Epithelial cell of prostate (primary cell): ENCODE measurements at regions not wholly inside any gene's neighbourhood (a gene's known extent, or its start where the extent isn't known, plus 50 kb on each side); places are given as distances from the start of the nearest gene placed in this dataset.
"Not testable (repeated sequence)": the region's sequence is repeated elsewhere in the genome, so short reads cannot be mapped to it uniquely, and the experiment has no call there.

ENCODE experiments used
- DNase-seq: peaks from one replicate; pipeline ENCODE4 v3.0.0-alpha.2; 2011; ENCODE audit warnings: low read depth, low spot score
- H3K27ac ChIP-seq: fragments of 450-650 bp; 2 replicates; pipeline ENCODE4 v1.5.1; 2017; ENCODE audit warnings: mild to moderate bottlenecking

GRCh38 chr2:33763671-33764310, 164.7 kb upstream of the FAM98A start:
- no peak overlapping the region for H3K27ac ChIP-seq
- DNase-seq = no peak

DNA sequence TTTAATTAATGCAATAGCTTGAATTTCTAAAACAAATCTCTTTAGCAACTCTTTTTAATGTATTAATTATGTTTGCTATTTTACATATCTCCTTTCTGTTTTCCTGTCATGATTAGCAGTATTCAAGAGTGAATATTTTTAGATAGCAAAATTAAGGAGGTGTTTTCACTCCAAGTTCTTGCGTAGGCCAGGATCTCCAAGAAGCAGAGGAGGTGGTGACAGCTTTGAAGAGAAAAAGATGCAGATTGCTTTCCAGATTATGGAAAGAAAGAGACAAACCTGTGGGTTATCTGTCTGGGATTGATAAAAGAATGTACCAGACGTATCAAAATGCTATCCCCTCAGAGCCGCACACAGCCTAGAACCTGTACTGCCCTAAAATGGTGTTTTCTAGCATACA, 163.5 kb upstream of the FAM98A start:
- DNase-seq = no peak
- H3K27ac ChIP-seq = no peak overlapping the region

- DNase-seq = no peak
Observed at GRCh38 chr2:33746208-33746800, 147.2 kb upstream of the FAM98A start.

DNA sequence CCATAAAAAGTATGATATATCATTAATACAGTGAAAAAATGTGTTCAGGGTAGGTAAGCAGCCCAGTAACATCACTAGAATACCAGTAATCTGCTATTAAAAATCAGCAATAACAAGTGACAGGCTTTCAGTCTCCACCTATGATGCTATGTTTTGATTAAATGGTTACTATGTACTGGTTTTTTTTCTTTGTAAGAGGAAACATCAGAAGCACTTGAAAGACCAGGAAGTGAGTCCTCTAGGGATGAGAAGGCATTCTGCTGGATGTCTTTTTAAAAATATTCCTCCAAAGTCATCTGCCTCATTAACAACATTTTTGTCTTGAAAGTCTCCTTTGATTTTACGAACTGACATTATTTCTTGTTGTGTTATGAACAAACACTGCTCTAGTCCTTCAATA, 136.0 kb upstream of the FAM98A start:
- no peak overlapping the region for H3K27ac ChIP-seq
- DNase-seq = no peak

More at GRCh38 chr2:33746208-33746800, 147.2 kb upstream of the FAM98A start:
- no peak overlapping the region for H3K27ac ChIP-seq

DNA sequence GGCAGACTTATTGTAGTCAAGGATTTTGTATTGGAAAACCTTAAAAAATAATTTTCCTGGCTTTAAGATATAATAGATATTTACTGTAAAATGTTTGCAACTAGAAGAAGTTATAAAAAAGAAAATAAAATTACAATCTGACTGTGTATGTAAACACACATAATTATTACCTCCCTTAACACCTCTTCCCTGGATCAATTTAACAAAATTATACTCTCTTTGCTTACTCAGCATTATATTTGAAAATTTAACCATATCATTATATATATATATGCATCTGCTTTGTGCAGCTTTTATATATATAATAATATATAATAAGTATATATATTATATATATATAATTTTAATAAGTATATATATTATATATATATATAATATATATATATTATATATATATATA, 131.7 kb upstream of the FAM98A start:
- no peak for DNase-seq
- no peak overlapping the region for H3K27ac ChIP-seq

- DNase-seq = no peak
- no peak overlapping the region for H3K27ac ChIP-seq
Observed at GRCh38 chr2:33730193-33730592, 131.1 kb upstream of the FAM98A start.

DNA sequence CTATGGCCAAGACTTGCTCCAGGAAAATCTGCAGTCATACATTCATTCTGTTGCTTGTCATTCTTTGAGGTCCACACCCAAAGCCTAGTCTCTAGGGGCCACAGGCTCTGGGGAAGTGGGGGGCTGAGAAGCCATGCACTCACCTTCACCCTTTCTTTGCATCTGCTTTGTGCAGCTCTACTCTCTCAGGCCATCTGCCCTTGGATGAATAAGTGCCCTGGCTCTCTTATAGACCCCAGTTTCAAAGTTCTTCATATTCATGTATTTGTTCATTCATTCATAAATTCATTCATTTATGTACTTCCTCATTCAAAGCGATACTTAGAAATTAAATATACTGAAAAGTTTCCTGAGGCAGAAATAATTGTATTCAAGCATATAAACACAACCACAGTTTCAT, 130.3 kb upstream of the FAM98A start:
- no peak for DNase-seq
- no peak overlapping the region for H3K27ac ChIP-seq

DNA sequence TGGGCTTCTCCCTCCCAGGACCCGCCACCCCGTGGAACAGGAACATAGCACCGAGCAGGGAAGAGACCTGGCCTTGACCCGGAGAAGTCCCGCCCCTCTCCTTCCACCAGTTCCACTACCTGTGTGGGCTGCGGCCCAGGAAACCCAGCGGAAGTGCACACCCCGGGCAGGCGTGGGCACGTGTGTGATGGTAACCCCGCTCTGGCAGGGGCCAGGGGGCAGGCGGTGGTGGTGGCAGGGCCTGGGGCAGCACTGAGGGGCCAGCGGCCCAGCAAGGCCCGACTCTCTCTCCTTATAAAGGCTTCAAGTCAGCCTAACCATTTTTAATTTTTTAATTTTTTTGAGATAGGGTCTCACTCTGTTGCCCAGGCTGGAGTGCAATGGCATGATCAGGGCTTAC, 129.0 kb upstream of the FAM98A start:
- no peak for DNase-seq
- H3K27ac ChIP-seq = no peak overlapping the region

DNA sequence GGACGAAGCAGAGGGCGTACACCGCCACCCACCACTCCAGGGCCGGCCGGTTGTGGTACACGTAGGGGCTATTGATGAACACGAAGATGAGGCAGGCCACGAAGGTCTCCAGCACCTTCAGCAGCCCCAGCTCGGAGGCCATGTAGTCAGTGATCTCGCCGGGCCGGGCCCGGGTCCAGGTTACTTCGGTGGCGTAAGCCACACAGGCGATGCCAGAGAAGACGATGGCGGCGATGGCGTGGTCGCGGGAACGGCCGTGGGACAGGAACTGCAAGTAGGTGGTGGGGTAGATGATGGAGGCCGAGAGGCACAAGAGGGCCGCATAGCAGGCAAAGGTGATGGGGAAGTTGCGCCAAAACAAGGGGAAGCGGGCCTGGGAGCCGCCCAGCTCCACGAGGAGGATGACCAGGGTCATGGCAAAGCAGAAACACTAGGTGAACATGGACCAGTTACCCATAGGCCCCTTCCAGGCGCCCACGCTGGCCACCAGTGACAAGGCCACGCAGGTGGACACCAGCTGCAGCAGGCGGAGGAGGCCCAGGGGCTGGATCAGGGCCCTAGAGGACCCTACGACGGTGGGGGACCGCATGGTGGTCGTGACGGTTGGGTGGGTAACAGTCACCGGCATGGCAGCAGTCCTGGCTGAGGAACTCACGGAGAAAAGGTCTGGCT, 128.4 kb upstream of the FAM98A start:
- H3K27ac ChIP-seq = no peak overlapping the region
- DNase-seq = no peak

DNA sequence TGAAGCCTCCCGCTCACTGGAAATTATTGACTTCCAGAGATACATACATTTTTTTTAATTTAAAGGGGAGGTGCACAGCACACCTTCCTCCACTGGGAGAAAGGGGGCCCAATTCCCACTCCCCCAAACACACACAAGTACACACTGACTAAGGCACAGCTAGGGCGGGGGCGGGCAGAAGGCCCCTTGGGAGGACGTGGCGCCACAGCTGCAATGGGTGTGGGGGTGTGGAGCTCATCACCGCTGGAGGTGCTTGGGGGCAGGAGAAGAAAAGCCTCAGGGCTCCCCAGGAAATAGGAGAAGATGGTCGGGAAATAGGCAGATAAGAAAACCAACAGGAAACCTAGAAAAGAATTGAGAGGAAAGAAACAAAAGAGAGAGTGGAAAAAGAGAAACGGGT, 127.3 kb upstream of the FAM98A start:
- DNase-seq = no peak
- no peak overlapping the region for H3K27ac ChIP-seq

GRCh38 chr2:33723329-33723728, 124.2 kb upstream of the FAM98A start:
- no peak for DNase-seq

GRCh38 chr2:33719067-33719466, 120.0 kb upstream of the FAM98A start:
- no peak overlapping the region for H3K27ac ChIP-seq
- DNase-seq = no peak

More at GRCh38 chr2:33723329-33723728, 124.2 kb upstream of the FAM98A start:
- no peak overlapping the region for H3K27ac ChIP-seq

GRCh38 chr2:33712674-33713073, 113.6 kb upstream of the FAM98A start:
- no peak for DNase-seq
- H3K27ac ChIP-seq = no peak overlapping the region

DNA sequence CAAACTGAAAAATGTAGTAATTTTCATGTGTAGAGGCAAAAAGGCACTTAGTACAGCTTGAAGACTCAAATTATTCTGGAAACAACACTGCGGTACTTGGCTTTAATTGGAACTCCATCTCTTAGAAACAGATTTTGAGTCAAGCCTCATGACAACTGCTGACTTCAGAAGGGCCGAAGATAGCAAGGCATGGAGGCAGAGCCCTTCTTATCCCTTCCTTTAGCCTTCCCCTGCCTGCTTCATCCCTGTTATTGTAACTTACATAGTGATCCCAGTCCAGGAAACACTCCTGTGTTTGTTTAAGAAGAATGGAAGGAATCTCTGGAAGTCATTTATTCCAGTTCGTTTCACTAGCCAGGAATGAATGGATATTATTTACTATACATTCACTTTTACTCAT, 110.9 kb upstream of the FAM98A start:
- no peak for DNase-seq

GRCh38 chr2:33707312-33707711, 108.2 kb upstream of the FAM98A start:
- DNase-seq = no peak
- H3K27ac ChIP-seq = no peak overlapping the region

More for the DNA sequence above, 110.9 kb upstream of the FAM98A start:
- H3K27ac ChIP-seq = no peak overlapping the region

GRCh38 chr2:33706410-33706809, 107.3 kb upstream of the FAM98A start:
- no peak overlapping the region for H3K27ac ChIP-seq
- no peak for DNase-seq

GRCh38 chr2:33704406-33704855, 105.3 kb upstream of the FAM98A start:
- no peak for DNase-seq

DNA sequence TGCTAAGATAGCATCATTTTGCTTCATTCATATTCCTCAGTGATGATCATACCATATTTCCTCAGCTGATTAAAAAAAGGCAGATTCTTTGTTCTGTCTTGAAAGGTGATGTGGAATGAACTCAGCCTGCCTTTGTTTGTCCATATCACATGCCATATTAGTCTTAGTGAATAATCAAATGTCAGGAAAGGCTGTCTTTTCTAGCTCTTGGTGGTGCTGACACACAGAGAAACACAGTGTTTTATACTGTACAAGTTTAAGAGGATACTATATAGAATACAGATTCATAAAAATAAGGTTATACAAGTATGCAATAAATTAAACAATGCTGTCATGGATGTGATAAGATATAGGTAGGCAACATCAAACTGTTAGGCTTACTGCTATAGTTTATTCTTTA, 97.1 kb upstream of the FAM98A start:
- no peak overlapping the region for H3K27ac ChIP-seq
- no peak for DNase-seq

More at GRCh38 chr2:33704406-33704855, 105.3 kb upstream of the FAM98A start:
- no peak overlapping the region for H3K27ac ChIP-seq

- H3K27ac ChIP-seq = no peak overlapping the region
- no peak for DNase-seq
Observed at GRCh38 chr2:33694904-33695303, 95.8 kb upstream of the FAM98A start.

DNA sequence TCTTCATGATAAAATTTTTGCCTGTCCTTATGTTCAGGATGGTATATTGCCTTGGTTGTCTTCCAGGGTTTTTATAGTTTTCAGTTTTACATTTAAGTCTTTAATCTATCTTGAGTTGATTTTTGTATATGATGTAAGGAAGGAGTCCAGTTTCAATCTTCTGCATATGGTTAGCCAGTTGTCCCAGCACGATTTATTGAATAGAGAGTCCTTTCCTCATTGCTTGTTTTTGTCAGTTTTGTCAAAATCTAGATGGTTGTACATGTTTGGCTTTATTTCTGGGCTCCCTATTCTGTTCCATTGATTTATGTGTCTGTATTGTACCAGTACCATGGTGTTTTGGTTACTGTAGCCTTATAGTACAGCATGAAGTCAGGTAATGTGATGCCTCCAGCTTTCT, 91.6 kb upstream of the FAM98A start:
- not testable (repeated sequence) for DNase-seq

GRCh38 chr2:33681364-33681757, 82.3 kb upstream of the FAM98A start:
- no peak overlapping the region for H3K27ac ChIP-seq
- DNase-seq = no peak

More for the DNA sequence above, 91.6 kb upstream of the FAM98A start:
- H3K27ac ChIP-seq = not testable (repeated sequence)
